Activated naive CD8-positive, alpha-beta T cell treated with anti-CD3 and anti-CD28 coated beads for 36 hours (primary cell): ENCODE measurements at regions not wholly inside any gene's neighbourhood (a gene's known extent, or its start where the extent isn't known, plus 50 kb on each side); places are given as distances from the start of the nearest gene placed in this dataset.
"Not testable (repeated sequence)": the region's sequence is repeated elsewhere in the genome, so short reads cannot be mapped to it uniquely, and the experiment has no call there.

Source experiments
- DNase-seq: peaks from one replicate; pipeline ENCODE4 v3.0.0; 2021
- H3K27ac Mint-ChIP-seq: one replicate; pipeline ENCODE4 v1.8.0; 2022; ENCODE audit warnings: mild to moderate bottlenecking, moderate library complexity, mixed read lengths
- H3K27me3 Mint-ChIP-seq: one replicate; pipeline ENCODE4 v1.8.0; 2022; ENCODE audit warnings: mild to moderate bottlenecking, mixed read lengths
- H3K36me3 Mint-ChIP-seq: one replicate; pipeline ENCODE4 v1.8.0; 2021; ENCODE audit warnings: mild to moderate bottlenecking, mixed read lengths
- H3K4me1 Mint-ChIP-seq: one replicate; pipeline ENCODE4 v1.8.0; 2021; ENCODE audit warnings: mixed read lengths
- H3K4me3 Mint-ChIP-seq: one replicate; pipeline ENCODE4 v1.8.0; 2022; ENCODE audit warnings: mild to moderate bottlenecking, moderate library complexity, mixed read lengths
- H3K9me3 Mint-ChIP-seq: one replicate; pipeline ENCODE4 v1.8.0; 2022; ENCODE audit warnings: mixed read lengths

GRCh38 chr3:5035113-5035512 lies 55.9 kb downstream of the BHLHE40 start:
- no peak overlapping the region for H3K27ac Mint-ChIP-seq
- H3K9me3 Mint-ChIP-seq: no peaks in the 10 kb centered on the region
- DNase-seq: no peak
- H3K36me3 Mint-ChIP-seq: no peaks in the 10 kb centered on the region
- no peak overlapping the region for H3K4me3 Mint-ChIP-seq
- H3K27me3 Mint-ChIP-seq: peaks cover 7% of the 10 kb centered on the region
- H3K4me1 Mint-ChIP-seq: peaks cover 20% of the 10 kb centered on the region

GRCh38 chr3:5035692-5036391 lies 56.6 kb downstream of the BHLHE40 start:
- DNase-seq: no peak
- Mint-ChIP-seq H3K27me3 (peaks cover 6% of the 10 kb centered on the region), H3K4me3 (no peak overlapping the region), H3K36me3 (no peaks in the 10 kb centered on the region), H3K9me3 (no peaks in the 10 kb centered on the region), H3K4me1 (peaks cover 20% of the 10 kb centered on the region), H3K27ac (no peak overlapping the region)

GRCh38 chr3:5036392-5036766 lies 57.1 kb downstream of the BHLHE40 start:
- Mint-ChIP-seq H3K27me3 (peaks cover 5% of the 10 kb centered on the region), H3K4me1 (peaks cover 20% of the 10 kb centered on the region), H3K36me3 (no peaks in the 10 kb centered on the region), H3K27ac (no peak overlapping the region), H3K4me3 (no peak overlapping the region), H3K9me3 (no peaks in the 10 kb centered on the region)
- no peak for DNase-seq

DNA sequence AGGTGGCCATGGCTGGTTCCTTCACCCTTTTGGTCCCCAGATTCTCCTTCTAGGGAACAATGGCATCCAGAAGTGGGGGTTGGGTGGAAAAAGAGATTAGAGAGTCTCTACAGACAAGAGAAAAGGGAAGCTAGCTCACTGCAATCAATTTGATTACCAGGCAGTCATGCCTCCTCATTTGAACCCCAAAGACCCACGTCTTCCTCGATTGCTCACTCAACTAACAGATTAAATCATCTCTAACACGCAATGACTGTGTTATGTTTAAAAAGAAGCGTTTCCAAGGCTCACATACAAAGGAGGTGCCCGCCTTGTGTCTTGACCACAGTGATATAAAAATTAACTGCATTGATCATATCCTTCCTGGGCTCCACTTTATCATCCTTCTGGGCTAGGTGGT lies 57.6 kb downstream of the BHLHE40 start:
- Mint-ChIP-seq H3K27me3 (peaks cover under 1% of the 10 kb centered on the region), H3K27ac (no peak overlapping the region), H3K36me3 (no peaks in the 10 kb centered on the region), H3K4me3 (no peak overlapping the region), H3K9me3 (no peaks in the 10 kb centered on the region), H3K4me1 (peaks cover 20% of the 10 kb centered on the region)
- no peak for DNase-seq

DNA sequence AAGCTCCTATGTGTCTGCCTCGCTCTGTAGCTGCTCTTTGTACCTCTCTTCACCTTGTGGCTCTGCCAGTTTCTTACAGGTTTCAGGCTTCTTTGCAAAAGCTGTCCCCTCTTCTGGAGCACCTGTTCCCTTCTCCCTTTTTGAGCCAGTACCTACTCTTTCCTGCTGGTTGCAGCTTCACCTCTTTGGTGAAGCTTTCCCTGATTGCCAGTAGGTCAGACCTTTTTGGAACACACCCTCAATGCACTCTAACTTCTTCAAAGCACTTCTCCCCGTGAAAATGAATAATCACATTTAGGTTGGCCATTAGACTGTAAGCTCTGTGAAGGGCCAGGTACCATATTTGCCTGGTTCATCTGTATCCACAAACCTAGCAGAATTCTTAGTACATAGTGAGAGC lies 60.3 kb downstream of the BHLHE40 start:
- no peaks in the 10 kb centered on the region for H3K9me3 Mint-ChIP-seq
- no peak overlapping the region for H3K27ac Mint-ChIP-seq
- H3K36me3 Mint-ChIP-seq: no peaks in the 10 kb centered on the region
- no peaks in the 10 kb centered on the region for H3K27me3 Mint-ChIP-seq
- no peak for DNase-seq
- no peak overlapping the region for H3K4me3 Mint-ChIP-seq
- H3K4me1 Mint-ChIP-seq: peaks cover 19% of the 10 kb centered on the region

- Mint-ChIP-seq H3K9me3 (no peaks in the 10 kb centered on the region), H3K4me1 (peaks cover 17% of the 10 kb centered on the region), H3K27me3 (no peaks in the 10 kb centered on the region), H3K36me3 (no peaks in the 10 kb centered on the region), H3K27ac (no peak overlapping the region), H3K4me3 (no peak overlapping the region)
- no peak for DNase-seq
Observed at GRCh38 chr3:5041315-5041714, 62.1 kb downstream of the BHLHE40 start.

DNA sequence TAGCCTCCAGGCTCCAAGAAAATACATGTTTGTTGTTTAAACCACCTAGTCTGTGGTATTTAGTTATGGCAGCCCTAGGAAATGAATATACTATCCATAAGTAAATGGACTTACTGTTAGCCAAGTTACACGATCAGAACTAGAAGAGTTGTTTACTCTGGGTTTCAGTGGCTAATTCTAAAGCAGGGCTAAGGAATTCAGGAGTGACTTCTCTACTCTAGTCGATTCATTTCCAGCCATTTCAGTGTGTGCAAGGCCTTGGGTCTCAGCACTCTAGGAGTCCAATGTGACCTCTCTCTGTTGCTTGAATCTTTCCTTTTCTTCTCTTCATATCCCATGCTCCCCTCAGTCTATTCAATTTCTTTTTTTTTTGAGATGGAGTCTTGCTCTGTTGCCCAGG lies 66.7 kb downstream of the BHLHE40 start:
- Mint-ChIP-seq H3K36me3 (no peaks in the 10 kb centered on the region), H3K4me1 (no peaks in the 10 kb centered on the region), H3K9me3 (peaks cover 8% of the 10 kb centered on the region), H3K27ac (no peak overlapping the region), H3K27me3 (no peaks in the 10 kb centered on the region), H3K4me3 (no peak overlapping the region)
- no peak for DNase-seq

GRCh38 chr3:5047764-5048419 lies 68.7 kb downstream of the BHLHE40 start:
- no peak for DNase-seq
- Mint-ChIP-seq H3K27ac (no peak overlapping the region), H3K36me3 (no peaks in the 10 kb centered on the region), H3K4me3 (no peak overlapping the region), H3K9me3 (peaks cover 8% of the 10 kb centered on the region), H3K27me3 (no peaks in the 10 kb centered on the region), H3K4me1 (peaks cover 17% of the 10 kb centered on the region)

DNA sequence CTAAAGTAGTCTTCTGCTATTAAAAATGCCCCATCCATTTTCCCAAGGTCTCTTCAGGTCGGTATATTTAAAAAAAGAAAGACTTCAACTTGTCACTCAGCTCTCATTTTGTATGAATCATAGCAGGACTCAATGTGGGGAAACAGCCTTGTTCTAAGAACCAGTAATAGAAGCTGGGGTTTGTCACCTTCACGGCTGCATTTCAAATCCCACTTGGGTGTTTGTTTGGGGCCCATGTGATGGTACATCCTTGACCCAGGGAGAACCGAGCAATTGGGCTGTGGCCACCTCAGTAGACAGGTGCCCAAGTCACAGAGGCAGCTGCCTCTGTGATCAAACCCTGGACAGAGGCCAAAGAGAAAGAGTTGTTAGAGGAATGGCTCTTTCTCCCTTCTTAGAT lies 70.3 kb upstream of the ARL8B start:
- no peak overlapping the region for H3K4me3 Mint-ChIP-seq
- peaks cover 8% of the 10 kb centered on the region for H3K9me3 Mint-ChIP-seq

GRCh38 chr3:5052247-5052646 lies 69.8 kb upstream of the ARL8B start:
- no peaks in the 10 kb centered on the region for H3K27me3 Mint-ChIP-seq
- peaks cover 8% of the 10 kb centered on the region for H3K9me3 Mint-ChIP-seq
- no peak for DNase-seq
- H3K36me3 Mint-ChIP-seq: no peaks in the 10 kb centered on the region
- no peak overlapping the region for H3K4me3 Mint-ChIP-seq
- H3K27ac Mint-ChIP-seq: no peak overlapping the region
- H3K4me1 Mint-ChIP-seq: peaks cover 31% of the 10 kb centered on the region

More for the DNA sequence above, 70.3 kb upstream of the ARL8B start:
- Mint-ChIP-seq H3K27me3 (no peaks in the 10 kb centered on the region), H3K36me3 (no peaks in the 10 kb centered on the region), H3K27ac (no peak overlapping the region), H3K4me1 (peaks cover 30% of the 10 kb centered on the region)
- no peak for DNase-seq

DNA sequence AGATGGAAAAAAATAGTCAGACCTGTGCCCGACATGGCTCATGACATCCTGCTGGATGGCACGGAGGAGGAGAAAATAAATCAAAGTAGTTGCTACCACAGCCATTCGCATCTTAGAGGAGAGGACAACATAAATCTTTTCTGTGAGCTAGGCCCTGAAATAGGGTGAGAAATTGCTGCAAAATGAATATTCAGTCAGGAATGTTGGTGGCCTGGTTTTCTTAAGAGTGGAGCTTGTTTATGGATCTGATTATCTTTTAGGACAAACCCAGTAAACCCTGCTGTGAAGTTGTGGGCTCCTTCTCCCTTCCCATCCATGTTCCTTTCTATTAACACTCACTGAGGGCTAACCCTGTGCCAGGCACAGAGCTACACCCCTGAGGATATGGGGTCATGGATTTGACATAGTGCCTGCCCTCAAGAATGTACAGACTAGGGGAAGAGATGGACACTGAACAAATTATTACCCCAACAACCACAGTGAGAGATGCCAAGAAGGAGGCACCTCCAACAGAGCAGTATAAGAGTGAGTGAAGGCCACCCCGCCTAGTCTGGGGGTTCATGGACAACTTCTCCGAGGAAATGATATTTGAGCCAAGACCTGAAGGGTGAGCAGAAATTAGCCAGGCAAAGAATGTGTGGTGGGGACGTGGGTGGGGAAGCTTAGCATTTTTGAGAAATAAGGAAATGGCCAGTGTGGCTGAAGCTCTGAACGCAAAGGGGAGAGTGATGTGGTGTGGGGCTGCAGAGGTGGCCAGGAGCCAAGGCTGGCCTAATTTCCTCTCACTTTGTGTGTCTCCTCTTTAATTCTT lies 68.9 kb upstream of the ARL8B start:
- Mint-ChIP-seq H3K27ac (no peak overlapping the region), H3K4me1 (peaks cover 35% of the 10 kb centered on the region), H3K9me3 (peaks cover 1% of the 10 kb centered on the region), H3K4me3 (no peak overlapping the region), H3K36me3 (no peaks in the 10 kb centered on the region), H3K27me3 (no peaks in the 10 kb centered on the region)
- no peak for DNase-seq

GRCh38 chr3:5054098-5054497 lies 68.0 kb upstream of the ARL8B start:
- no peak overlapping the region for H3K4me3 Mint-ChIP-seq
- H3K4me1 Mint-ChIP-seq: peaks cover 35% of the 10 kb centered on the region
- no peaks in the 10 kb centered on the region for H3K27me3 Mint-ChIP-seq
- H3K9me3 Mint-ChIP-seq: no peaks in the 10 kb centered on the region
- DNase-seq: no peak
- H3K27ac Mint-ChIP-seq: no peak overlapping the region
- no peaks in the 10 kb centered on the region for H3K36me3 Mint-ChIP-seq

GRCh38 chr3:5054579-5054978 lies 67.5 kb upstream of the ARL8B start:
- not testable (repeated sequence) for DNase-seq, H3K36me3 Mint-ChIP-seq, H3K9me3 Mint-ChIP-seq, H3K4me3 Mint-ChIP-seq, H3K27me3 Mint-ChIP-seq, H3K27ac Mint-ChIP-seq
- peaks cover 35% of the 10 kb centered on the region for H3K4me1 Mint-ChIP-seq

GRCh38 chr3:5055357-5056110 lies 66.6 kb upstream of the ARL8B start:
- Mint-ChIP-seq H3K9me3 (no peaks in the 10 kb centered on the region), H3K36me3 (no peaks in the 10 kb centered on the region), H3K27me3 (peaks cover 5% of the 10 kb centered on the region), H3K27ac (no peak overlapping the region), H3K4me1 (peaks cover 35% of the 10 kb centered on the region), H3K4me3 (no peak overlapping the region)
- DNase-seq: no peak

DNA sequence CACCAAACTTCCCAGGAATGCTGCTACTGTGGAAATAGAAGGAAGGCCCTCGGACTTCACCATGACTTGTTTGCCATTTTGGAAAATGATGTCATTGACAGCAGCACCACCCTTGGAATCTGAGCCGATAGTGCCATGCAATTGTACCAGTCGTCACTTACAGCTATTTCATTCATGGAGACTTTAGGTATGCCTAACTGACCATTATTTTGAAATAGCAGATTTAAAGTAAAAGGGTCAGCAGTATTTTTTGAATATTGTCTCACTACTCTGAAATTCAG lies 66.0 kb upstream of the ARL8B start:
- Mint-ChIP-seq H3K27ac (no peak overlapping the region), H3K4me1 (peaks cover 35% of the 10 kb centered on the region)

More for the DNA sequence above, 66.0 kb upstream of the ARL8B start:
- peaks cover 5% of the 10 kb centered on the region for H3K27me3 Mint-ChIP-seq
- no peak for DNase-seq
- H3K4me3 Mint-ChIP-seq: no peak overlapping the region
- H3K36me3 Mint-ChIP-seq: no peaks in the 10 kb centered on the region
- no peaks in the 10 kb centered on the region for H3K9me3 Mint-ChIP-seq
